ENCODE measurements at regions not wholly inside any gene's neighbourhood (a gene's known extent, or its start where the extent isn't known, plus 50 kb on each side); places are given as distances from the start of the nearest gene placed in this dataset.

- TF ChIP-seq CTCF (IDR thresholded peaks at IDR 0.05) (no peak), POLR2A (IDR thresholded peaks at IDR 0.05) (no peak)
Measured at GRCh38 chr12:116469344-116469743, 89.8 kb upstream of the MAP1LC3B2 start.

All from breast epithelium (tissue), 3 donors.